IMR-90 (cell line): ENCODE measurements at regions not wholly inside any gene's neighbourhood (a gene's known extent, or its start where the extent isn't known, plus 50 kb on each side); places are given as distances from the start of the nearest gene placed in this dataset.

ENCODE experiments used
- CTCF ChIP-seq: conservative IDR thresholded peaks from 2 replicates; pipeline ENCODE4 v1.5.1; 2012; ENCODE audit warnings: mild to moderate bottlenecking, low read depth, low read length, improper control_type of control experiment
- ELK1 ChIP-seq: fragments of 150-350 bp; IDR thresholded peaks from 2 replicates; pipeline ENCODE4 v1.6.1; 2016; ENCODE audit warnings: low read depth, mild to moderate bottlenecking, low read length, moderate library complexity, borderline replicate concordance
- POLR2A ChIP-seq: IDR thresholded peaks from 2 replicates; pipeline ENCODE4 v1.6.1; 2012; ENCODE audit warnings: mild to moderate bottlenecking, low read depth, low read length
- RCOR1 ChIP-seq: IDR thresholded peaks from 2 replicates; pipeline ENCODE4 v1.6.1; 2012; ENCODE audit warnings: mild to moderate bottlenecking, low read length, improper control_type of control experiment; ENCODE audit not compliant: insufficient replicate concordance

- TF ChIP-seq RCOR1: no peak
- TF ChIP-seq CTCF: no peak
- TF ChIP-seq POLR2A: no peak
- no peak for TF ChIP-seq ELK1
These were observed 114.2 kb downstream of the IRX1 start for GRCh38 chr5:3709717-3710348.
